DOHH2 (cell line): ENCODE measurements at regions not wholly inside any gene's neighbourhood (a gene's known extent, or its start where the extent isn't known, plus 50 kb on each side); places are given as distances from the start of the nearest gene placed in this dataset.

Experiments used
- H3F3A ChIP-seq: fragments of 200-600 bp; sonication (generic), shearing (Covaris generic); 2 replicates; pipeline ENCODE4 v1.6.0; 2016; ENCODE audit warnings: antibody characterized with exemption, mild to moderate bottlenecking; ENCODE audit not compliant: control insufficient read depth, insufficient read depth
- H3K27ac ChIP-seq: fragments of 200-600 bp; sonication (generic); 2 replicates; pipeline ENCODE4 v1.5.1; 2014; ENCODE audit warnings: low read depth, mild to moderate bottlenecking, low read length, moderate library complexity
- H3K27me3 ChIP-seq: fragments of 200-600 bp; sonication (generic); 2 replicates; pipeline ENCODE4 v1.6.1; 2014; ENCODE audit warnings: mild to moderate bottlenecking, low read length, mixed read lengths; ENCODE audit not compliant: control insufficient read depth
- H3K36me3 ChIP-seq: fragments of 200-600 bp; sonication (generic); 2 replicates; pipeline ENCODE4 v1.6.1; 2014; ENCODE audit warnings: mild to moderate bottlenecking, low read length, moderate library complexity, mixed read lengths; ENCODE audit not compliant: control insufficient read depth
- H3K4me1 ChIP-seq: fragments of 200-600 bp; sonication (generic); 2 replicates; pipeline ENCODE4 v1.6.1; 2014; ENCODE audit warnings: mild to moderate bottlenecking, low read length, mixed read lengths; ENCODE audit not compliant: control insufficient read depth
- H3K4me2 ChIP-seq: fragments of 200-600 bp; sonication (generic); 2 replicates; pipeline ENCODE4 v1.6.0; 2014; ENCODE audit warnings: mild to moderate bottlenecking, low read length, moderate library complexity
- H3K4me3 ChIP-seq: fragments of 200-600 bp; sonication (generic); 2 replicates; pipeline ENCODE4 v1.5.1; 2014; ENCODE audit warnings: mild to moderate bottlenecking, low read length, mixed read lengths
- H3K79me2 ChIP-seq: fragments of 200-600 bp; sonication (generic); 2 replicates; pipeline ENCODE4 v1.6.1; 2014; ENCODE audit warnings: mild to moderate bottlenecking, low read length, mixed read lengths; ENCODE audit not compliant: control insufficient read depth
- H3K9me2 ChIP-seq: fragments of 200-600 bp; sonication (generic); replicated peaks from 2 replicates; pipeline ENCODE4 v1.6.1; 2014; ENCODE audit warnings: mild to moderate bottlenecking, low read length, mixed read lengths; ENCODE audit not compliant: control insufficient read depth
- H3K9me3 ChIP-seq: fragments of 200-600 bp; sonication (generic); 2 replicates; pipeline ENCODE4 v1.6.1; 2014; ENCODE audit warnings: antibody characterized with exemption, low read length, mixed read lengths; ENCODE audit not compliant: control insufficient read depth, insufficient read depth
- H4K20me1 ChIP-seq: fragments of 200-600 bp; sonication (generic); 2 replicates; pipeline ENCODE4 v1.6.0; 2014; ENCODE audit warnings: low read depth, mild to moderate bottlenecking, antibody characterized with exemption, low read length, moderate library complexity; ENCODE audit not compliant: control insufficient read depth, insufficient read depth
- CTCF ChIP-seq: fragments of 200-600 bp; sonication (generic); IDR thresholded peaks from one replicate; pipeline ENCODE4 v1.5.1; 2014; ENCODE audit warnings: antibody characterized with exemption, mild to moderate bottlenecking, low read depth, low read length; ENCODE audit not compliant: poor library complexity, severe bottlenecking
- EZH2phosphoT487 ChIP-seq: fragments of 200-600 bp; sonication (generic); IDR thresholded peaks from 2 replicates; pipeline ENCODE4 v1.6.1; 2017; ENCODE audit warnings: borderline replicate concordance, mild to moderate bottlenecking, antibody characterized with exemption, low read length, moderate library complexity, mixed read lengths

DNA sequence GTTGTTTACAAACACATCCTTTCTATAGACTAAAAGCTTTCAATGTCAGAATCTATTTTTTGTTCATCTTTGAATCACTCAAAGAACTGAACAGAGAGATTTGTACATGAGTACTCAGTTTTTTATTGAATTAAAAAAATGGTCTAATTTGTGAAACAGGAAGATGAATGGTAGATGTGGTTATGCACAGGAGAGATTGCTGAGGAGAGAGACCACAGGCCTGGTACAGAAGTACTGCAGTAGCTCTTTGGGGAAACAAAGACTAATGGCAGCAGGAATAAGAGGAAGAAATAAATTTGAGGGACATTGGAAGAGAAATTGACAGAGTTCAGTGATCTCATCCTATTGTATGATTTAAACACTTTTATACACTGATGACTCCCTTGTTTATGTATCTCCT lies 222.0 kb upstream of the ARGLU1 start:
- no peaks in the 10 kb centered on the region for H3K4me1 ChIP-seq
- H3K36me3 ChIP-seq = no peaks in the 10 kb centered on the region
- no peak overlapping the region for H3K4me2 ChIP-seq
- TF ChIP-seq EZH2phosphoT487 (no peak), CTCF (no peak)
- no peaks in the 10 kb centered on the region for H3K9me3 ChIP-seq
- H3F3A ChIP-seq = no peaks in the 10 kb centered on the region
- H4K20me1 ChIP-seq = no peaks in the 10 kb centered on the region
- no peaks in the 10 kb centered on the region for H3K79me2 ChIP-seq
- H3K4me3 ChIP-seq = no peak overlapping the region
- H3K27me3 ChIP-seq = no peaks in the 10 kb centered on the region
- no peak overlapping the region for H3K27ac ChIP-seq
- H3K9me2 ChIP-seq = no peaks in the 10 kb centered on the region

- no peak overlapping the region for H3K4me3 ChIP-seq
- H3K27me3 ChIP-seq = no peaks in the 10 kb centered on the region
- TF ChIP-seq CTCF (no peak), EZH2phosphoT487 (no peak)
- no peaks in the 10 kb centered on the region for H3K9me2 ChIP-seq
- H3K79me2 ChIP-seq = no peaks in the 10 kb centered on the region
- H3K4me2 ChIP-seq = no peak overlapping the region
- H3K9me3 ChIP-seq = no peaks in the 10 kb centered on the region
- no peak overlapping the region for H3K27ac ChIP-seq
- no peaks in the 10 kb centered on the region for H3K36me3 ChIP-seq
- H3F3A ChIP-seq = no peaks in the 10 kb centered on the region
- H4K20me1 ChIP-seq = no peaks in the 10 kb centered on the region
- H3K4me1 ChIP-seq = no peaks in the 10 kb centered on the region
These were observed 218.1 kb upstream of the ARGLU1 start for GRCh38 chr13:106786006-106786563.

GRCh38 chr13:106774621-106775020 lies 206.7 kb upstream of the ARGLU1 start:
- no peaks in the 10 kb centered on the region for H3K79me2 ChIP-seq
- no peak for TF ChIP-seq EZH2phosphoT487
- TF ChIP-seq CTCF = no peak

More at GRCh38 chr13:106774621-106775020, 206.7 kb upstream of the ARGLU1 start:
- Histone ChIP-seq H3K36me3 (no peaks in the 10 kb centered on the region), H3K27ac (no peak overlapping the region), H3K9me3 (no peaks in the 10 kb centered on the region), H3K9me2 (no peaks in the 10 kb centered on the region), H3F3A (no peaks in the 10 kb centered on the region), H3K4me1 (no peaks in the 10 kb centered on the region), H4K20me1 (no peaks in the 10 kb centered on the region), H3K27me3 (no peaks in the 10 kb centered on the region), H3K4me3 (no peak overlapping the region), H3K4me2 (no peak overlapping the region)
